Esophagus squamous epithelium (tissue), 4 donors: ENCODE measurements at regions not wholly inside any gene's neighbourhood (a gene's known extent, or its start where the extent isn't known, plus 50 kb on each side); places are given as distances from the start of the nearest gene placed in this dataset.

Experiments used
- POLR2A ChIP-seq, 4 donors: fragments of 450-650 bp; IDR thresholded peaks; one replicate each; pipeline ENCODE4 v1.6.1; 2017; ENCODE audit warnings: antibody characterized with exemption in 4 of 4, mild to moderate bottlenecking in 4 of 4, moderate library complexity in 3 of 4
- TF ChIP-seq, protein P1 (sequence below), 6 experiments: fragments of 450-650 bp in 4 of 6; fragments of 200-600 bp in 2 of 6; sonication (generic) in 2 of 6; IDR thresholded peaks; one replicate each; pipeline ENCODE4 v1.5.1; 2016 to 2019; ENCODE audit warnings: antibody characterized with exemption in 6 of 6, mild to moderate bottlenecking in 4 of 6, moderate library complexity in 4 of 6

DNA sequence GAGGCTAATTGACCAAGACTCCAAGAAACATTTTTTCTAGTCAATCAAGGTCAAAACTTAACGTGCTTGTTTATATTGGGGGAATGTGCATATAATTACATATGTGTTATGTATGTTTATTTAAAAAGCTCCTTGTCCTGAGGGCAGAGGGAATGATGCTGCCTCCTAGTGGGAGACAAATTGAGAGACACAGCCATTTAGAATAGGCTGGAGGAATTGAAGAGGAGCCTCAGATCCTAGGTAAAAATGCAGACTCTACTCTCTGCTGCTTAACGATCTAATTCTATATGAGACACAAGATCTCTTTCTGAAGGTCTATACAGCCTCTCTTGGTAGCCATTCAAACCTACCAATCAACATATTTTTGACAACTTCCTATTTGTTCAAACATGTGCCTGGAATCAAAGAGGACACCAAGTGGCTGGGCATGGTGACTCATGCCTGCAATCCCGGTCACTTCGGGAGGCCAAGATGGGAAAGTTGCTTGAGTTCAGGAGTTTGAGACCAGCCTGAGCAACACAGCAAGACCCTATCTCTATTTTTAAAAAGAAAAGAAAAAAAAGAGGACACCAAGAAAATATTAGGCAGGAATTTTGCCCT, 136.6 kb upstream of the ZNF648 start:
- TF ChIP-seq, protein P1, sequence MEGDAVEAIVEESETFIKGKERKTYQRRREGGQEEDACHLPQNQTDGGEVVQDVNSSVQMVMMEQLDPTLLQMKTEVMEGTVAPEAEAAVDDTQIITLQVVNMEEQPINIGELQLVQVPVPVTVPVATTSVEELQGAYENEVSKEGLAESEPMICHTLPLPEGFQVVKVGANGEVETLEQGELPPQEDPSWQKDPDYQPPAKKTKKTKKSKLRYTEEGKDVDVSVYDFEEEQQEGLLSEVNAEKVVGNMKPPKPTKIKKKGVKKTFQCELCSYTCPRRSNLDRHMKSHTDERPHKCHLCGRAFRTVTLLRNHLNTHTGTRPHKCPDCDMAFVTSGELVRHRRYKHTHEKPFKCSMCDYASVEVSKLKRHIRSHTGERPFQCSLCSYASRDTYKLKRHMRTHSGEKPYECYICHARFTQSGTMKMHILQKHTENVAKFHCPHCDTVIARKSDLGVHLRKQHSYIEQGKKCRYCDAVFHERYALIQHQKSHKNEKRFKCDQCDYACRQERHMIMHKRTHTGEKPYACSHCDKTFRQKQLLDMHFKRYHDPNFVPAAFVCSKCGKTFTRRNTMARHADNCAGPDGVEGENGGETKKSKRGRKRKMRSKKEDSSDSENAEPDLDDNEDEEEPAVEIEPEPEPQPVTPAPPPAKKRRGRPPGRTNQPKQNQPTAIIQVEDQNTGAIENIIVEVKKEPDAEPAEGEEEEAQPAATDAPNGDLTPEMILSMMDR (IDR thresholded peaks at IDR 0.05) = peak in 5 of 6 experiments; percentile 10 to 51 (median 29)
- TF ChIP-seq POLR2A (IDR thresholded peaks at IDR 0.05) = no peak
